Osteocyte (in vitro differentiated cells): ENCODE measurements at regions not wholly inside any gene's neighbourhood (a gene's known extent, or its start where the extent isn't known, plus 50 kb on each side); places are given as distances from the start of the nearest gene placed in this dataset.

Experiments
- DNase-seq: peaks from one replicate; pipeline ENCODE4 v3.0.0; 2021; ENCODE audit warnings: mixed read lengths; ENCODE audit not compliant: unreplicated experiment; ENCODE audit errors: extremely low spot score
- H3K27ac Mint-ChIP-seq: one replicate; pipeline ENCODE4 v1.8.0; 2021; ENCODE audit warnings: mild to moderate bottlenecking, mixed read lengths; ENCODE audit not compliant: unreplicated experiment
- H3K27me3 Mint-ChIP-seq: one replicate; pipeline ENCODE4 v1.8.0; 2021; ENCODE audit warnings: mixed read lengths; ENCODE audit not compliant: unreplicated experiment
- H3K36me3 Mint-ChIP-seq: one replicate; pipeline ENCODE4 v1.8.0; 2021; ENCODE audit warnings: mixed read lengths; ENCODE audit not compliant: unreplicated experiment
- H3K4me1 Mint-ChIP-seq: one replicate; pipeline ENCODE4 v1.8.0; 2021; ENCODE audit warnings: mixed read lengths; ENCODE audit not compliant: unreplicated experiment
- H3K4me3 Mint-ChIP-seq: one replicate; pipeline ENCODE4 v1.8.0; 2021; ENCODE audit warnings: mild to moderate bottlenecking, moderate library complexity, mixed read lengths; ENCODE audit not compliant: unreplicated experiment
- H3K9me3 Mint-ChIP-seq: one replicate; pipeline ENCODE4 v1.8.0; 2021; ENCODE audit warnings: mixed read lengths; ENCODE audit not compliant: unreplicated experiment
- TF ChIP-seq, protein P1 (sequence below): fragments of 200-600 bp; sonication (generic); IDR thresholded peaks from 2 replicates; pipeline ENCODE4 v1.5.0; 2021; ENCODE audit warnings: antibody characterized with exemption, mild to moderate bottlenecking, moderate library complexity

DNA sequence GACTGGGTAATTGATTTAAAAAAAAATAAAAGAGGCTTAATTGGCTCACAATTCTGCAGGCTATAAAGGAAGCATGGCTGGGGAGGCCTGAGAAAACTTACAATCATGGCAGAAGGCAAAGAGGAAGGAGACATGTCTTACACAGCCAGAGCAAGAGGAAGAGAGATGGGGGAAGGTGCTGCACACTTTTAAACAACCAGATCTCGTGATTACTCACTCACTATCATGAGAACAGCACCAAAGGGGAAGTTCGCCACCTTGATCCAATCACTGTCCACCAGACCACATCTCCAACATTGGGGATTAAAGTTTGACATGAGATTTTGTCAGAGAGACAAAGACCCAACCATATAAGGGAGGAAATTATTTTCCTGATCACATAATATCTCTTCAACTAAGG lies 138.8 kb upstream of the NR4A3 start:
- peaks cover 12% of the 10 kb centered on the region for H3K4me1 Mint-ChIP-seq
- H3K27me3 Mint-ChIP-seq, result no peaks in the 10 kb centered on the region
- TF ChIP-seq, protein P1, sequence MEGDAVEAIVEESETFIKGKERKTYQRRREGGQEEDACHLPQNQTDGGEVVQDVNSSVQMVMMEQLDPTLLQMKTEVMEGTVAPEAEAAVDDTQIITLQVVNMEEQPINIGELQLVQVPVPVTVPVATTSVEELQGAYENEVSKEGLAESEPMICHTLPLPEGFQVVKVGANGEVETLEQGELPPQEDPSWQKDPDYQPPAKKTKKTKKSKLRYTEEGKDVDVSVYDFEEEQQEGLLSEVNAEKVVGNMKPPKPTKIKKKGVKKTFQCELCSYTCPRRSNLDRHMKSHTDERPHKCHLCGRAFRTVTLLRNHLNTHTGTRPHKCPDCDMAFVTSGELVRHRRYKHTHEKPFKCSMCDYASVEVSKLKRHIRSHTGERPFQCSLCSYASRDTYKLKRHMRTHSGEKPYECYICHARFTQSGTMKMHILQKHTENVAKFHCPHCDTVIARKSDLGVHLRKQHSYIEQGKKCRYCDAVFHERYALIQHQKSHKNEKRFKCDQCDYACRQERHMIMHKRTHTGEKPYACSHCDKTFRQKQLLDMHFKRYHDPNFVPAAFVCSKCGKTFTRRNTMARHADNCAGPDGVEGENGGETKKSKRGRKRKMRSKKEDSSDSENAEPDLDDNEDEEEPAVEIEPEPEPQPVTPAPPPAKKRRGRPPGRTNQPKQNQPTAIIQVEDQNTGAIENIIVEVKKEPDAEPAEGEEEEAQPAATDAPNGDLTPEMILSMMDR, result no peak
- H3K27ac Mint-ChIP-seq, result no peak overlapping the region
- H3K36me3 Mint-ChIP-seq, result no peaks in the 10 kb centered on the region
- H3K4me3 Mint-ChIP-seq, result no peak overlapping the region
- H3K9me3 Mint-ChIP-seq, result no peaks in the 10 kb centered on the region
- no peak for DNase-seq

DNA sequence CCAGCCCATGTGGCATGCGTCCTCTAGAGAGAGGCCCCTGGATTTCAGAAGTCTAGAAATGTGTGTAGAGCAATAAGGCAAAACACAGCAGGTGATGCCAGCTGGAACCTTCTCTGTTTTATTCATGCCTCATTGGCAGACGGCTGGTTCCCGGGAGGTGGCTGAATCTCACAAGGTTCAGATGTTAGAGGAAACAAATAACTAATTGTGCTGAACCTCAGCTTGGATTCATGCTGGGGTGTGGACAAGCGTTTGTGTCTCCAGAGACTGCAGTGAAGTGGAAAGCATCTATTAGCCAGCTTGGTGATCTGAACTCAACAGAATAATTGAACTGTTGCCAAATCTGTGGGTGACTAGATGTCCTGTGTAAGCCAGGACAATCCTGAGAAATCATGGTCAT lies 131.1 kb upstream of the NR4A3 start:
- H3K9me3 Mint-ChIP-seq, result no peaks in the 10 kb centered on the region
- H3K4me3 Mint-ChIP-seq, result no peak overlapping the region
- no peak for DNase-seq
- TF ChIP-seq, protein P1, result no peak
- no peaks in the 10 kb centered on the region for H3K4me1 Mint-ChIP-seq
- H3K27ac Mint-ChIP-seq, result no peak overlapping the region
- H3K36me3 Mint-ChIP-seq, result no peaks in the 10 kb centered on the region
- peaks cover 47% of the 10 kb centered on the region for H3K27me3 Mint-ChIP-seq

DNA sequence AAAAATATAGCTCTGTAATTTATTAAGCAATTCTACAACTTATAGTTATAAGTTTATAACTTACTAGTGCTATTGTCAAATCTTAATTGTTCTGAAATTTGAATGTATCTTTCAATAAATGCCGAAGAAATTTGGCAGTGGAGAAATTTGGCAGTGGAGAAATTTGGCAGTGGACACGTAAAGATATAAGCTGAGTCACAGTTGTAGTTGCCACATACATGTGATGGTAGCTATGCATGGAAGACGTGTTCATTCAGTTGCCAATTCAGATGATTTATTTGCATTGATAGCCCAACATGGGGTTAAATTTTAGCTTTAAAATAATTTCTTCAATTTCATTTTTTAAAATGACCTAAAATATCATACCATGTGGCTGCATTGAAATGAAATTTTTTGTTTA lies 127.8 kb upstream of the NR4A3 start:
- H3K36me3 Mint-ChIP-seq, result no peaks in the 10 kb centered on the region
- no peak overlapping the region for H3K4me3 Mint-ChIP-seq
- peaks cover 38% of the 10 kb centered on the region for H3K27me3 Mint-ChIP-seq
- TF ChIP-seq, protein P1, result no peak
- no peak overlapping the region for H3K27ac Mint-ChIP-seq
- no peaks in the 10 kb centered on the region for H3K4me1 Mint-ChIP-seq
- DNase-seq, result no peak
- H3K9me3 Mint-ChIP-seq, result peaks cover 4% of the 10 kb centered on the region

DNA sequence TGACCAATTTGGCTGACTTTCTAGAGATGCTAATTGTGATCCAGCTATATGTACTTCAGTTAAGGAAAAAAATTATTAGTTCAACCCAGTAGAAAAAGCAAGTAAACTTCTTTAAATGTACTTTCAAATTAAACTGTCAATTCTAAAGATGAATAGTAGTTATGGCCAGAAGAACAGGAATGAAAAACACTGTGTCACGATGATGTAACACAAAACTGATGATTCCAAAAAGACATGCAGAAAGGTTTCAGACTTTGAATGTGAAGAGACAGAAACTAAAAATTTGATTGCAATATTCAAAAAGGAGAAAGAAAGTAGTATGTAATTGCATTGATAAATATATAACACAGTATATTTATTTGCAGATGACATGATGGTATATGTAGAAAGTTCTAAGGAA lies 127.3 kb upstream of the NR4A3 start:
- DNase-seq, result no peak
- H3K36me3 Mint-ChIP-seq, result no peaks in the 10 kb centered on the region
- no peak overlapping the region for H3K4me3 Mint-ChIP-seq
- H3K4me1 Mint-ChIP-seq, result no peaks in the 10 kb centered on the region
- TF ChIP-seq, protein P1, result no peak
- H3K9me3 Mint-ChIP-seq, result peaks cover 4% of the 10 kb centered on the region
- H3K27ac Mint-ChIP-seq, result no peak overlapping the region
- peaks cover 37% of the 10 kb centered on the region for H3K27me3 Mint-ChIP-seq

DNA sequence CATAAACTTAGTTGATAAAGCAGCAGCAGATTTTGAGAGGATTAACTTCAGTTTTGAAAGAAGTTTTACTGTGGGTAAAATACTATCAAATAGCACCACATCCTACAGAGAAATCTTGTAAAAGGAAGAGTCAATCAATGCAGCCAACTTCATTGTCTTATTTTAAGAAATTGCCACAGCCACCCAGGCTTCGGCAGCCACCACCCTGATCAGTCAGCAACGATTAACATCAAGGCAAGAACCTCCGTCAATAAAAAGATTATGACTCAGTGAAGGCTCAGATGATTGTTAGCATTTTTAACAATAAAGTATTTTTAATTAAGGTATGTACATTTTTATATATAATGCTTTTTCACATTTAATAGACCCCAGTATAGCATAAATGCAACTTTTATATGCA lies 122.3 kb upstream of the NR4A3 start:
- H3K36me3 Mint-ChIP-seq, result no peaks in the 10 kb centered on the region
- H3K4me3 Mint-ChIP-seq, result no peak overlapping the region
- peaks cover 27% of the 10 kb centered on the region for H3K27me3 Mint-ChIP-seq
- DNase-seq, result no peak
- no peaks in the 10 kb centered on the region for H3K4me1 Mint-ChIP-seq
- peaks cover 4% of the 10 kb centered on the region for H3K9me3 Mint-ChIP-seq
- TF ChIP-seq, protein P1, result no peak
- no peak overlapping the region for H3K27ac Mint-ChIP-seq
